GM23338 (cell line): ENCODE measurements at regions not wholly inside any gene's neighbourhood (a gene's known extent, or its start where the extent isn't known, plus 50 kb on each side); places are given as distances from the start of the nearest gene placed in this dataset.

ENCODE experiments used
- ATAC-seq: fragments of 200-7000 bp; cut with Tn5 transposase; 3 replicates; pipeline ENCODE4 v1.9.1; 2020
- DNase-seq: peaks from one replicate; pipeline ENCODE4 v3.0.0-alpha.2; 2015; ENCODE audit warnings: low spot score
- H2AFZ ChIP-seq: fragments of 200-600 bp; sonication (generic); 2 replicates; pipeline ENCODE4 v1.8.0; 2016; ENCODE audit warnings: antibody characterized with exemption, mild to moderate bottlenecking, moderate library complexity
- H3F3A ChIP-seq: fragments of 200-600 bp; sonication (generic); replicated peaks from 2 replicates; pipeline ENCODE4 v1.8.0; 2017; ENCODE audit warnings: antibody characterized with exemption, mixed run types, low read depth
- H3K27ac ChIP-seq: fragments of 200-600 bp; sonication (generic); 2 replicates; pipeline ENCODE4 v1.6.1; 2016; ENCODE audit warnings: low read depth
- H3K27me3 ChIP-seq: fragments of 200-600 bp; sonication (generic); 2 replicates; pipeline ENCODE4 v1.8.0; 2016; ENCODE audit warnings: mild to moderate bottlenecking, mixed run types, moderate library complexity; ENCODE audit not compliant: insufficient read depth
- H3K36me3 ChIP-seq: fragments of 200-600 bp; sonication (generic); 2 replicates; pipeline ENCODE4 v1.8.0; 2016; ENCODE audit warnings: mild to moderate bottlenecking; ENCODE audit not compliant: insufficient read depth
- H3K4me1 ChIP-seq: fragments of 200-600 bp; sonication (generic); 2 replicates; pipeline ENCODE4 v1.8.0; 2016; ENCODE audit warnings: mild to moderate bottlenecking, moderate library complexity; ENCODE audit not compliant: insufficient read depth
- H3K4me2 ChIP-seq: fragments of 200-600 bp; sonication (generic); 2 replicates; pipeline ENCODE4 v1.7.1; 2017; ENCODE audit warnings: mixed run types
- H3K4me3 ChIP-seq: fragments of 200-600 bp; sonication (generic); 2 replicates; pipeline ENCODE4 v1.6.1; 2016; ENCODE audit warnings: mixed run types
- H3K79me2 ChIP-seq: fragments of 200-600 bp; sonication (generic); replicated peaks from 2 replicates; pipeline ENCODE4 v1.8.0; 2017; ENCODE audit warnings: mild to moderate bottlenecking; ENCODE audit not compliant: insufficient read depth
- H3K9me2 ChIP-seq: fragments of 200-600 bp; sonication (generic); 2 replicates; pipeline ENCODE4 v1.8.0; 2017; ENCODE audit not compliant: insufficient read depth
- H4K20me1 ChIP-seq: fragments of 200-600 bp; sonication (generic); replicated peaks from 2 replicates; pipeline ENCODE4 v1.8.0; 2017; ENCODE audit warnings: mild to moderate bottlenecking; ENCODE audit not compliant: insufficient read depth
- H3K27ac Mint-ChIP-seq: 2 replicates; pipeline ENCODE4 v1.8.0; 2020; ENCODE audit warnings: inconsistent platforms, mild to moderate bottlenecking, moderate library complexity, mixed read lengths
- H3K27me3 Mint-ChIP-seq: 3 replicates; pipeline ENCODE4 v1.8.0; 2022; ENCODE audit warnings: low read depth, mild to moderate bottlenecking, moderate library complexity, mixed read lengths, inconsistent platforms; ENCODE audit not compliant: insufficient read depth, poor library complexity
- H3K36me3 Mint-ChIP-seq: 3 replicates; pipeline ENCODE4 v1.8.0; 2021; ENCODE audit warnings: low read depth, mild to moderate bottlenecking, inconsistent platforms, moderate library complexity, mixed read lengths
- H3K4me1 Mint-ChIP-seq: 3 replicates; pipeline ENCODE4 v1.8.0; 2020; ENCODE audit warnings: mild to moderate bottlenecking, inconsistent platforms, mixed read lengths
- H3K4me3 Mint-ChIP-seq: 3 replicates; pipeline ENCODE4 v1.8.0; 2021; ENCODE audit warnings: moderate library complexity, mild to moderate bottlenecking, inconsistent platforms, mixed read lengths
- H3K9me3 Mint-ChIP-seq: 3 replicates; pipeline ENCODE4 v1.8.0; 2020; ENCODE audit warnings: moderate library complexity, mild to moderate bottlenecking, inconsistent platforms, mixed read lengths
- CREB1 ChIP-seq: fragments of 250-450 bp; sonication (Bioruptor Pico); IDR thresholded peaks from 2 replicates; pipeline ENCODE4 v1.5.0; 2020; ENCODE audit warnings: low read depth, mild to moderate bottlenecking, moderate library complexity
- CTCF ChIP-seq, 2 experiments: fragments of 200-600 bp in 1 of 2; sonication (generic) in 1 of 2; conservative IDR thresholded peaks; 2 replicates each; pipeline versions ENCODE4 v1.5.1 to v1.6.1; 2016 to 2017; ENCODE audit warnings: antibody characterized with exemption in 2 of 2, low read depth in 2 of 2, mild to moderate bottlenecking in 2 of 2, moderate library complexity in 1 of 2
- ETS1 ChIP-seq: IDR thresholded peaks from 2 replicates; pipeline ENCODE4 v1.6.1; 2016; ENCODE audit warnings: antibody characterized with exemption
- EZH2 ChIP-seq: fragments of 200-600 bp; sonication (generic); IDR thresholded peaks from one replicate; pipeline ENCODE4 v1.8.0; 2017; ENCODE audit warnings: antibody characterized with exemption, mild to moderate bottlenecking, low read depth; ENCODE audit not compliant: unreplicated experiment
- EZH2phosphoT487 ChIP-seq: fragments of 200-600 bp; sonication (generic); IDR thresholded peaks from one replicate; pipeline ENCODE4 v1.8.1; 2018; ENCODE audit warnings: antibody characterized with exemption; ENCODE audit not compliant: unreplicated experiment
- JUNB ChIP-seq: IDR thresholded peaks from one replicate; pipeline ENCODE4 v1.6.1; 2016; ENCODE audit warnings: antibody characterized with exemption; ENCODE audit not compliant: unreplicated experiment
- NANOG ChIP-seq: IDR thresholded peaks from 2 replicates; pipeline ENCODE4 v1.6.1; 2016; ENCODE audit warnings: antibody characterized with exemption, borderline replicate concordance
- POLR2AphosphoS5 ChIP-seq: IDR thresholded peaks from 2 replicates; pipeline ENCODE4 v1.6.1; 2016; ENCODE audit warnings: antibody characterized with exemption, low read depth
- REST ChIP-seq: IDR thresholded peaks from one replicate; pipeline ENCODE4 v1.6.1; 2018; ENCODE audit warnings: antibody characterized with exemption; ENCODE audit not compliant: unreplicated experiment
- ZNF114 ChIP-seq: fragments of 250-450 bp; sonication (Bioruptor Pico); IDR thresholded peaks from 2 replicates; pipeline ENCODE4 v1.5.0; 2020; ENCODE audit warnings: mild to moderate bottlenecking, moderate library complexity

- Histone ChIP-seq H3K4me2 (no peak overlapping the region), H3K4me3 (no peak overlapping the region), H3K27me3 (no peaks in the 10 kb centered on the region), H3K9me2 (no peaks in the 10 kb centered on the region), H4K20me1 (no peaks in the 10 kb centered on the region), H3K4me1 (no peaks in the 10 kb centered on the region), H2AFZ (no peak overlapping the region), H3K36me3 (no peaks in the 10 kb centered on the region), H3F3A (no peaks in the 10 kb centered on the region), H3K27ac (no peak overlapping the region), H3K79me2 (no peaks in the 10 kb centered on the region)
- Mint-ChIP-seq H3K27me3 (peaks cover 8% of the 10 kb centered on the region), H3K36me3 (peaks cover 40% of the 10 kb centered on the region), H3K4me1 (no peaks in the 10 kb centered on the region), H3K4me3 (no peak overlapping the region), H3K9me3 (peaks cover 81% of the 10 kb centered on the region), H3K27ac (no peak overlapping the region)
- DNase-seq (peak; percentile 11), ATAC-seq (peak; percentile 49)
- TF ChIP-seq CREB1 (CRISPR knock-in tag) (no peak), REST (no peak), EZH2phosphoT487 (no peak), ETS1 (no peak), CTCF (conservative IDR thresholded peaks at IDR 0.05; ENCODE audit: low read depth in 2 of 2) (no peak)
Measured at GRCh38 chr18:78517328-78517727, 462.3 kb upstream of the SALL3 start.

- Mint-ChIP-seq H3K27me3 (peaks cover 8% of the 10 kb centered on the region), H3K9me3 (peaks cover 81% of the 10 kb centered on the region), H3K4me1 (no peaks in the 10 kb centered on the region), H3K36me3 (peaks cover 46% of the 10 kb centered on the region), H3K4me3 (no peak overlapping the region), H3K27ac (no peak overlapping the region)
- Histone ChIP-seq H3K4me2 (no peak overlapping the region), H3K79me2 (no peaks in the 10 kb centered on the region), H3K4me3 (no peak overlapping the region), H3K9me2 (no peaks in the 10 kb centered on the region), H3K27ac (no peak overlapping the region), H3K36me3 (no peaks in the 10 kb centered on the region), H4K20me1 (no peaks in the 10 kb centered on the region), H3F3A (no peaks in the 10 kb centered on the region), H3K27me3 (no peaks in the 10 kb centered on the region), H2AFZ (no peak overlapping the region), H3K4me1 (no peaks in the 10 kb centered on the region)
- no peak for DNase-seq
- no peak for ATAC-seq
- TF ChIP-seq EZH2 (no peak), JUNB (no peak), ZNF114 (CRISPR knock-in tag) (no peak), POLR2AphosphoS5 (no peak), NANOG (no peak), CTCF (conservative IDR thresholded peaks at IDR 0.05; ENCODE audit: low read depth in 2 of 2) (no peak)
Measured at GRCh38 chr18:78517973-78518372, 461.6 kb upstream of the SALL3 start.
